ENCODE measurements at regions not wholly inside any gene's neighbourhood (a gene's known extent, or its start where the extent isn't known, plus 50 kb on each side); places are given as distances from the start of the nearest gene placed in this dataset.
"Not testable (repeated sequence)": the region's sequence is repeated elsewhere in the genome, so short reads cannot be mapped to it uniquely, and the experiment has no call there.

DNA sequence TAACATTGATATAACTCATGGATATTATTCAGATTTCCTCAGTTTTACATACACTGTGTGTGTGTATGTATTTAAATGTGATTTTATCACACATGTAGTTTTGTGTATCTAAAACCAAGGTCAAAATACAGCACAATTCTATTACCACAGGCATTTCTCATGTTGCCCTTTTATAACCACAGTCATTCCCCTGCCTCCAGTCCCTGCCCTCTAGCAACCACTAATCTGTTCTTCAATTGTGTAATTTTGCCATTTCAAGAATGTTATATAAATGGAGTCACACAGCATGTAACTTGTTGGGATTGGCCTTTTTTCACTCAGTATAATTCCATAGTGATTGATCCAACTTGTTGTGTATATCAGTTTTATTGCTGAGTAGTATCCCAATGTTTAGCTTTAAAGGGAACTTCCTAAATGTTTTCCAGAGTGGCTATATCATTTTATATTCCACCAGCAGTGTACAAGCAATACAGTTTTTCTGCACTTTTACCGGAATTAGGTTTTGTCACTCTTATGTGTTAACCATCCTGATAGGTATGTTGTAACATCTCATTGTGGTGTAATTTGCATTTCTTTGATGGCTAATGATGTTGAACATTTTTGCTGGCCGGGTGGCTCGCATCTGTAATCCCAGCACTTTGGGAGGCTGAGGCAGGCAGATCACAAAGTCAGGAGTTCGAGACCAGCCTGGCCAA, 338.2 kb downstream of the SOX4 start:
- TF ChIP-seq, protein P1, sequence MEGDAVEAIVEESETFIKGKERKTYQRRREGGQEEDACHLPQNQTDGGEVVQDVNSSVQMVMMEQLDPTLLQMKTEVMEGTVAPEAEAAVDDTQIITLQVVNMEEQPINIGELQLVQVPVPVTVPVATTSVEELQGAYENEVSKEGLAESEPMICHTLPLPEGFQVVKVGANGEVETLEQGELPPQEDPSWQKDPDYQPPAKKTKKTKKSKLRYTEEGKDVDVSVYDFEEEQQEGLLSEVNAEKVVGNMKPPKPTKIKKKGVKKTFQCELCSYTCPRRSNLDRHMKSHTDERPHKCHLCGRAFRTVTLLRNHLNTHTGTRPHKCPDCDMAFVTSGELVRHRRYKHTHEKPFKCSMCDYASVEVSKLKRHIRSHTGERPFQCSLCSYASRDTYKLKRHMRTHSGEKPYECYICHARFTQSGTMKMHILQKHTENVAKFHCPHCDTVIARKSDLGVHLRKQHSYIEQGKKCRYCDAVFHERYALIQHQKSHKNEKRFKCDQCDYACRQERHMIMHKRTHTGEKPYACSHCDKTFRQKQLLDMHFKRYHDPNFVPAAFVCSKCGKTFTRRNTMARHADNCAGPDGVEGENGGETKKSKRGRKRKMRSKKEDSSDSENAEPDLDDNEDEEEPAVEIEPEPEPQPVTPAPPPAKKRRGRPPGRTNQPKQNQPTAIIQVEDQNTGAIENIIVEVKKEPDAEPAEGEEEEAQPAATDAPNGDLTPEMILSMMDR (IDR thresholded peaks at IDR 0.05; ENCODE audit: insufficient read depth, low read length, poor library complexity, severe bottlenecking): no peak

DNA sequence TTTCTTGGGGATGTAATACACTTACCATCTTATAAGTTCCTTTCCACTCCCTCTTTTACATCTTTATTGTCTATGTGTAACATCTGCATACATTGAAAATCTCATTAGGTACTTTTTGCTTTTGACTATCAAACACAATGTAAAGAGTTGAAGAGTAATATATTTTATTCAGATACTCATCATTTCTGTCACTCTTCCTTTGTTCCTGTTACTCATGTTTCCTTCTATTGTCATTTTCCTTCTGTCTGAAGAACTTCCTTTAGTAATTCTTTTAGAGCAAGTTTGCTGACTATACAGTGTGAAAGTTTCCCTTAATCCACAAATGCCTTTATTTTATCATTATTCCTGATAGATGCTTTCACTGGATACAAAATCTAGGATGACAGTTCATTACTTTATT, 339.8 kb downstream of the SOX4 start:
- no peak for DNase-seq (ENCODE audit: extremely low read depth, insufficient read length)
- Histone ChIP-seq H3K27me3 (replicated peaks; ENCODE audit: control insufficient read depth, insufficient read depth, low read length) (no peaks in the 10 kb centered on the region), H3K36me3 (ENCODE audit: control insufficient read depth, insufficient read depth, low read length) (no peaks in the 10 kb centered on the region), H3K4me3 (replicated peaks; ENCODE audit: low read depth, low read length) (no peak overlapping the region)
- TF ChIP-seq, protein P1 (IDR thresholded peaks at IDR 0.05; ENCODE audit: insufficient read depth, low read length, poor library complexity, severe bottlenecking): no peak

More for the DNA sequence above, 338.2 kb downstream of the SOX4 start:
- no peaks in the 10 kb centered on the region for H3K36me3 ChIP-seq (ENCODE audit: control insufficient read depth, insufficient read depth, low read length)
- no peaks in the 10 kb centered on the region for H3K27me3 ChIP-seq (replicated peaks; ENCODE audit: control insufficient read depth, insufficient read depth, low read length)
- no peak for DNase-seq (ENCODE audit: extremely low read depth, insufficient read length)
- no peak overlapping the region for H3K4me3 ChIP-seq (replicated peaks; ENCODE audit: low read depth, low read length)

DNA sequence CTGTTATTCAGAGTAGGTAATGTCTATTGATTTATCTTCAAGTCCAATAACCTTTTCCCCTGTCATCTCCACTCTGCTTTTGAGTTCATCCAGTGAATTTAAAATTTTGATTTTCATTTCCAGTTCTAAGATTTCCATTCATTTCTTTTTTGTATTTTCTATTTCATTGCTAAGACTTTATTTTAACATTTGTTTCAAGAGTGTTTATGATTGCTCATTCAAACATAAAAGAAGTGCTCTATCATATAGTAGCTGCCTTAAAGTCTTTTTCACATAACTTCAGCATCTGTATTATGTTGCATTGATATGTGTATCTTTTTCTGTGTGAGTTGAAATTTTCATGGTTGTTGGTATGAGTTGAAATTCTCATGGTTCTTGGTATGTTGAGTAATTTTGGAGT, 341.6 kb downstream of the SOX4 start:
- DNase-seq (ENCODE audit: extremely low read depth, insufficient read length): no peak
- TF ChIP-seq, protein P1 (IDR thresholded peaks at IDR 0.05; ENCODE audit: insufficient read depth, low read length, poor library complexity, severe bottlenecking): no peak
- H3K4me3 ChIP-seq (replicated peaks; ENCODE audit: low read depth, low read length): no peak overlapping the region
- H3K27me3 ChIP-seq (replicated peaks; ENCODE audit: control insufficient read depth, insufficient read depth, low read length): no peaks in the 10 kb centered on the region
- H3K36me3 ChIP-seq (ENCODE audit: control insufficient read depth, insufficient read depth, low read length): no peaks in the 10 kb centered on the region

DNA sequence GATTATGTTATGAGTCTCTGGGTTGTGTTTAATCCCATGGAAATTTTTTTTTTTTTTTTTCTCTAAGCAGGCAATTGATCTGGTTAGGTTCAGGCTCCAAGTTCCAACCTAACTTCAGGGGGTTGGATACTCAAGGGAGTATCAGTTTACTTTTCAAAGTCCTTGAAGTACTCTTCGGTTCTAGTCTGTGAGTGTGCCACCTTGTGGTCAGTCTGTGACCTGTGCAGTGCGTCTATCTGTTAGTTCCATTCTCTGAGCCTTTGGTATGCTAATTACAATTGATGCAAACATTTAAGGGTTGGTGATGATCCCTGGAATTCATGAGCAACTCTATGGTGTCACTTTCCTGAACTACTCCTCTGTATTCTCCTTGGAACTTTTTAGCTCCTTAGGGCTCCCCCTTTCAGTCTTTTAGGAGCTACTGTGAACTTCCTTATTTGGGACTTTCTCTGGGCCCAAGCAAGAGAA, 342.0 kb downstream of the SOX4 start:
- TF ChIP-seq, protein P1 (IDR thresholded peaks at IDR 0.05; ENCODE audit: insufficient read depth, low read length, poor library complexity, severe bottlenecking): peak; percentile 74
- Histone ChIP-seq H3K27me3 (replicated peaks; ENCODE audit: control insufficient read depth, insufficient read depth, low read length) (no peaks in the 10 kb centered on the region), H3K4me3 (replicated peaks; ENCODE audit: low read depth, low read length) (no peak overlapping the region), H3K36me3 (ENCODE audit: control insufficient read depth, insufficient read depth, low read length) (no peaks in the 10 kb centered on the region)
- DNase-seq (ENCODE audit: extremely low read depth, insufficient read length): no peak

DNA sequence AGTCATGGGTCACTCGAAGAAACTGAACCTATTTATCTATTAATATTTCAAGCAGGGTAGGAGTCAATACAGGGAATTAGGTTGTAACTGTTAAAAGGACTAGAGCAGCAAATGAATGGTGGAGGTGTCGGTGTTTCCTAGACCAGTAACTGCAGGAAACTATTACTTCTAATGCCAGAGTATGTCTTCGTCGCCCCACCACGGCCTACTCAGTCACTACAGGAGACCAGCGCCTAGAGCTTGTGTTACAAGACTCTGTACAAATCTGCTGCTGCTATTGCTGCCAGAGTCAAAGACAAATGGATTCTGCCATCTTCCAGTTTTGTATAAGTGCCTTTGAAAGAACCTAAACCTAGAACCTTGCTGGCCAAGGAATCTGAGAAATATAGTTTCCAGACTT, 343.9 kb downstream of the SOX4 start:
- no peak for DNase-seq (ENCODE audit: extremely low read depth, insufficient read length)
- Histone ChIP-seq H3K4me3 (replicated peaks; ENCODE audit: low read depth, low read length) (no peak overlapping the region), H3K27me3 (replicated peaks; ENCODE audit: control insufficient read depth, insufficient read depth, low read length) (no peaks in the 10 kb centered on the region), H3K36me3 (ENCODE audit: control insufficient read depth, insufficient read depth, low read length) (no peaks in the 10 kb centered on the region)
- TF ChIP-seq, protein P1 (IDR thresholded peaks at IDR 0.05; ENCODE audit: insufficient read depth, low read length, poor library complexity, severe bottlenecking): no peak

DNA sequence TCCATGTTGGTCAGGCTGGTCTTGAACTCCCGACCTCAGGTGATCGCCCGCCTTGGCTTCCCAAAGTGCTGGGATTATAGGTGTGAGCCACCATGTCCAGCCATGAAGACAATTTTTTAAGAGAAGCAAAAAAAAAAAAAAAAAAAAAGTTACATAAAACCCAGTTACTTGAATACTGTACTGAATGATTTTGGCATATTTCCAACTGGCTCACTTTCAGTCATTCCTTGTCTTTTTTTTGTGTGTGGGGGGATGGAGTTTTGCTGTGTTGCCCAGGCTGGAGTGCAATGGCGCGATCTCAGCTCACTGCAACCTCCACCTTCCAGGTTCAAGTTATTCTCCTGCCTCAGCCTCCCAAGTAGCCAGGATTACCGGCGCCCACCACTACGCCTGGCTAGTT, 345.5 kb downstream of the SOX4 start:
- DNase-seq (ENCODE audit: extremely low read depth, insufficient read length); H3K27me3 ChIP-seq (replicated peaks; ENCODE audit: control insufficient read depth, insufficient read depth, low read length); H3K36me3 ChIP-seq (ENCODE audit: control insufficient read depth, insufficient read depth, low read length); H3K4me3 ChIP-seq (replicated peaks; ENCODE audit: low read depth, low read length): not testable (repeated sequence)

All from GM06990 (cell line).